CD14-positive monocyte (primary cell): ENCODE measurements at regions not wholly inside any gene's neighbourhood (a gene's known extent, or its start where the extent isn't known, plus 50 kb on each side); places are given as distances from the start of the nearest gene placed in this dataset.

Source experiments
- DNase-seq, 3 donors: peaks; one replicate each; pipeline ENCODE4 v3.0.0-alpha.2; 2011 to 2022
- H2AFZ ChIP-seq: 2 replicates; pipeline ENCODE4 v1.6.0; 2012; ENCODE audit warnings: mild to moderate bottlenecking, low read depth, low read length, inconsistent platforms; ENCODE audit not compliant: insufficient read depth, poor library complexity, severe bottlenecking
- H3K27ac ChIP-seq, 2 donors: 1 replicate in 1 of 2; 2 replicates in 1 of 2; pipeline ENCODE4 v1.5.1; 2012 to 2013; ENCODE audit warnings: low read length in 2 of 2, control low read depth in 1 of 2, inconsistent platforms in 1 of 2, low read depth in 1 of 2, mild to moderate bottlenecking in 1 of 2
- H3K27me3 ChIP-seq, 2 donors: one replicate each; pipeline versions ENCODE4 v1.6.0 to v1.6.1; 2011 to 2013; ENCODE audit warnings: low read length in 2 of 2; ENCODE audit not compliant: control insufficient read depth in 2 of 2, insufficient read depth in 2 of 2
- H3K36me3 ChIP-seq, 2 donors: replicated peaks in 1 of 2; 1 replicate in 1 of 2; 2 replicates in 1 of 2; pipeline versions ENCODE4 v1.5.1 to v1.6.1; 2012 to 2013; ENCODE audit warnings: low read length in 2 of 2, control low read depth in 1 of 2, inconsistent platforms in 1 of 2, mild to moderate bottlenecking in 1 of 2; ENCODE audit not compliant: insufficient read depth in 2 of 2, control insufficient read depth in 1 of 2
- H3K4me1 ChIP-seq, 2 donors: 1 replicate in 1 of 2; 2 replicates in 1 of 2; pipeline versions ENCODE4 v1.5.1 to v1.6.1; 2012 to 2013; ENCODE audit warnings: low read length in 2 of 2, control low read depth in 1 of 2, inconsistent platforms in 1 of 2, mild to moderate bottlenecking in 1 of 2, moderate library complexity in 1 of 2; ENCODE audit not compliant: insufficient read depth in 2 of 2, control insufficient read depth in 1 of 2
- H3K4me2 ChIP-seq: replicated peaks from 2 replicates; pipeline ENCODE3; 2012; ENCODE audit warnings: low read length, moderate library complexity, mild to moderate bottlenecking; ENCODE audit not compliant: poor library complexity, severe bottlenecking; ENCODE audit errors: extremely low read depth
- H3K4me3 ChIP-seq, 3 experiments: fragments of 200-600 bp in 1 of 3; sonication (generic) in 1 of 3; replicated peaks in 1 of 3; 1 replicate in 2 of 3; 2 replicates in 1 of 3; pipeline ENCODE4 v1.5.1; 2011 to 2013; ENCODE audit warnings: low read length in 3 of 3, mild to moderate bottlenecking in 3 of 3, control low read depth in 2 of 3, low read depth in 2 of 3, inconsistent platforms in 1 of 3, moderate library complexity in 1 of 3
- H3K79me2 ChIP-seq: 2 replicates; pipeline ENCODE4 v1.6.0; 2012; ENCODE audit warnings: mild to moderate bottlenecking, control low read depth, inconsistent platforms, low read length, moderate library complexity; ENCODE audit not compliant: insufficient read depth
- H3K9ac ChIP-seq: 2 replicates; pipeline ENCODE4 v1.6.0; 2017; ENCODE audit warnings: low read length, mild to moderate bottlenecking; ENCODE audit not compliant: insufficient read depth, poor library complexity, severe bottlenecking
- H3K9me3 ChIP-seq, 2 donors: replicated peaks in 1 of 2; 1 replicate in 1 of 2; 2 replicates in 1 of 2; pipeline versions ENCODE4 v1.5.1 to v1.6.1; 2012 to 2013; ENCODE audit warnings: low read length in 2 of 2, control low read depth in 1 of 2; ENCODE audit not compliant: control insufficient read depth in 1 of 2, insufficient read depth in 1 of 2
- H4K20me1 ChIP-seq: 2 replicates; pipeline ENCODE4 v1.6.0; 2012; ENCODE audit warnings: mild to moderate bottlenecking, low read length, control low read depth, moderate library complexity; ENCODE audit not compliant: insufficient read depth
- H3K27ac Mint-ChIP-seq, 7 donors: one replicate each; pipeline ENCODE4 v1.8.0; 2020; ENCODE audit warnings: mild to moderate bottlenecking in 7 of 7, mixed read lengths in 7 of 7, moderate library complexity in 6 of 7, inconsistent platforms in 2 of 7
- H3K27me3 Mint-ChIP-seq, 3 donors: one replicate each; pipeline ENCODE4 v1.8.0; 2021 to 2022; ENCODE audit warnings: low read depth in 3 of 3, mild to moderate bottlenecking in 3 of 3, mixed read lengths in 3 of 3, moderate library complexity in 3 of 3, inconsistent platforms in 1 of 3
- H3K36me3 Mint-ChIP-seq, 2 donors: one replicate each; pipeline ENCODE4 v1.8.0; 2020; ENCODE audit warnings: mixed read lengths in 2 of 2, inconsistent platforms in 1 of 2, mild to moderate bottlenecking in 1 of 2
- H3K4me1 Mint-ChIP-seq: one replicate; pipeline ENCODE4 v1.8.0; 2020; ENCODE audit warnings: mild to moderate bottlenecking, mixed read lengths
- H3K4me3 Mint-ChIP-seq, 2 donors: one replicate each; pipeline ENCODE4 v1.8.0; 2020; ENCODE audit warnings: mild to moderate bottlenecking in 2 of 2, mixed read lengths in 2 of 2, moderate library complexity in 1 of 2
- H3K9me3 Mint-ChIP-seq, 7 donors: one replicate each; pipeline ENCODE4 v1.8.0; 2020 to 2022; ENCODE audit warnings: mixed read lengths in 7 of 7, mild to moderate bottlenecking in 6 of 7, moderate library complexity in 6 of 7, inconsistent platforms in 2 of 7
- WGBS: methylation state at CpG from one replicate; pipeline ENCODE4 v1.1.5; 2013; ENCODE audit warnings: missing lambda C conversion rate; ENCODE audit not compliant: insufficient coverage; 5-methylcytosine and 5-hydroxymethylcytosine counted together
- intact Hi-C, 2 donors: fragments of 100-400 bp; cut with micrococcal nuclease; formaldehyde crosslinking; loops; one replicate each; pipeline versions ENCODE4 v1.15.0 to v1.15.1; 2023
- TF ChIP-seq, protein P1 (sequence below): fragments of 200-600 bp; IDR thresholded peaks from one replicate; pipeline ENCODE4 v1.8.0; 2022; ENCODE audit warnings: antibody characterized with exemption, mild to moderate bottlenecking

DNA sequence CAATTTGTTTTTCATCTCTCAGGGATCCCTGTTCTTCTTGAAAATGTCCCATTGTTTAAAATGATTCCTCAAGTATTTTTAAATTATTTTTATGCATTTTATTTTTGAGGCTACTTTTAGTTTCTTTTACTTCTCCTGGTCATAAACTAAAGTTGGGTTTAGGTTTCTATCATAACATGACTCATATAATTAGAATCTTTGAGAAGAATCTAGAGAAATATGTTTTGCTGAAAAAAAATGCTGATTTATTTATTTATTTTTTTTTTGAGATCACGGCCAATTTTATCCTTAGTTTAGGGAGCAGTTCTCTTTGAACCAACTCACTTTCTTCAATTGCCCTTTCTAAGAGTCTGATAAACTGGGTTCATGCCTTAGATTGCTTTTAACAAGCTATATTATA, 1157.1 kb downstream of the BCL11B start:
- Histone ChIP-seq H3K4me2 (no peak overlapping the region), H3K4me3 (no peak overlapping the region), H3K79me2 (no peaks in the 10 kb centered on the region), H3K36me3 (no peaks in the 10 kb centered on the region), H3K9me3 (no peaks in the 10 kb centered on the region), H3K9ac (no peak overlapping the region), H2AFZ (no peak overlapping the region), H3K27me3 (no peaks in the 10 kb centered on the region), H3K4me1 (no peaks in the 10 kb centered on the region), H3K27ac (no peak overlapping the region), H4K20me1 (no peaks in the 10 kb centered on the region)
- TF ChIP-seq, protein P1, sequence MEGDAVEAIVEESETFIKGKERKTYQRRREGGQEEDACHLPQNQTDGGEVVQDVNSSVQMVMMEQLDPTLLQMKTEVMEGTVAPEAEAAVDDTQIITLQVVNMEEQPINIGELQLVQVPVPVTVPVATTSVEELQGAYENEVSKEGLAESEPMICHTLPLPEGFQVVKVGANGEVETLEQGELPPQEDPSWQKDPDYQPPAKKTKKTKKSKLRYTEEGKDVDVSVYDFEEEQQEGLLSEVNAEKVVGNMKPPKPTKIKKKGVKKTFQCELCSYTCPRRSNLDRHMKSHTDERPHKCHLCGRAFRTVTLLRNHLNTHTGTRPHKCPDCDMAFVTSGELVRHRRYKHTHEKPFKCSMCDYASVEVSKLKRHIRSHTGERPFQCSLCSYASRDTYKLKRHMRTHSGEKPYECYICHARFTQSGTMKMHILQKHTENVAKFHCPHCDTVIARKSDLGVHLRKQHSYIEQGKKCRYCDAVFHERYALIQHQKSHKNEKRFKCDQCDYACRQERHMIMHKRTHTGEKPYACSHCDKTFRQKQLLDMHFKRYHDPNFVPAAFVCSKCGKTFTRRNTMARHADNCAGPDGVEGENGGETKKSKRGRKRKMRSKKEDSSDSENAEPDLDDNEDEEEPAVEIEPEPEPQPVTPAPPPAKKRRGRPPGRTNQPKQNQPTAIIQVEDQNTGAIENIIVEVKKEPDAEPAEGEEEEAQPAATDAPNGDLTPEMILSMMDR: no peak
- peaks cover 0 to 5% (median 1%) of the 10 kb centered on the region in 7 donors for H3K9me3 Mint-ChIP-seq
- H3K36me3 Mint-ChIP-seq: no peaks in the 10 kb centered on the region
- H3K4me3 Mint-ChIP-seq: no peak overlapping the region
- no peak overlapping the region for H3K27ac Mint-ChIP-seq
- H3K27me3 Mint-ChIP-seq: peaks cover 0 to 2% (median 2%) of the 10 kb centered on the region in 3 donors
- no peak for DNase-seq
- WGBS: no CpG with 5 or more reads among the region's 1 CpG
- H3K4me1 Mint-ChIP-seq: no peaks in the 10 kb centered on the region
- intact Hi-C loops: no loop called here

DNA sequence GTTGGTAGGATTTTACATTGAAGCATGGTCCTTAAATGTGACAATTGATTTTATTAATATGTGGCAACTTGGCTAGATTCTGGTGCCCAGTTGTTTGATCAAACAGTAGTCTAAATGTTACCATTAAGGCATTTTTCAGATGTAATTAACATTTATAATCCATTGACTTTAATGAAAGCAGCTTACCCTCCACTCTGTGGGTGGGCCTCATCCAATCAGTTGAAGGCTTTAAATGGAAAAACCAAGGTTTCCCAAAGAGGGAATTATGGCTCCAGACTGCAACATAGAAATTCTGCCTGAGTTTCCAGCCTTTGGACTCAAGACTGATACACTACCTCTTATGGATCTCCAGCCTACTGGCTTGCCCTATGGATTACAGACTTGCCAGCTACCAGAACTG, 1153.2 kb downstream of the BCL11B start:
- no peaks in the 10 kb centered on the region for H3K4me1 Mint-ChIP-seq
- intact Hi-C loops: no loop called here

More for the DNA sequence above, 1153.2 kb downstream of the BCL11B start:
- Mint-ChIP-seq H3K9me3 (peaks cover 0 to 10% (median 3%) of the 10 kb centered on the region in 7 donors), H3K4me3 (no peak overlapping the region), H3K36me3 (no peaks in the 10 kb centered on the region), H3K27ac (no peak overlapping the region), H3K27me3 (peaks cover 0 to 1% (median 0%) of the 10 kb centered on the region in 3 donors)
- Histone ChIP-seq H3K36me3 (no peaks in the 10 kb centered on the region), H3K79me2 (no peaks in the 10 kb centered on the region), H3K4me3 (no peak overlapping the region), H3K27me3 (no peaks in the 10 kb centered on the region), H3K9me3 (no peaks in the 10 kb centered on the region), H3K4me1 (no peaks in the 10 kb centered on the region), H4K20me1 (no peaks in the 10 kb centered on the region), H3K4me2 (no peak overlapping the region), H3K27ac (no peak overlapping the region), H2AFZ (no peak overlapping the region), H3K9ac (no peak overlapping the region)
- TF ChIP-seq, protein P1: no peak
- DNase-seq: no peak
